ENCODE measurements at regions not wholly inside any gene's neighbourhood (a gene's known extent, or its start where the extent isn't known, plus 50 kb on each side); places are given as distances from the start of the nearest gene placed in this dataset.

- no peaks in the 10 kb centered on the region for H3K9me3 ChIP-seq (replicated peaks; ENCODE audit: insufficient read depth, low read length)
- no peak overlapping the region for H3K4me3 ChIP-seq (ENCODE audit: low read length)
- no peaks in the 10 kb centered on the region for H3K4me1 ChIP-seq (ENCODE audit: low read length)
- no peak overlapping the region for H3K4me2 ChIP-seq (ENCODE audit: low read depth, low read length)
- no peak for TF ChIP-seq EZH2 (optimal IDR thresholded peaks at IDR 0.05; ENCODE audit: low read depth, low read length)
- no peak for TF ChIP-seq CTCF (IDR thresholded peaks at IDR 0.05; ENCODE audit: low read length)
- no peak for TF ChIP-seq EZH2phosphoT487 (IDR thresholded peaks at IDR 0.05; ENCODE audit: low read length)
- DNase-seq, result no peak
- no peaks in the 10 kb centered on the region for H4K20me1 ChIP-seq (ENCODE audit: insufficient read depth, low read length)
- no peaks in the 10 kb centered on the region for H3K27me3 ChIP-seq (replicated peaks; ENCODE audit: insufficient read depth, low read length)
- H3K27ac ChIP-seq (ENCODE audit: low read length), result no peak overlapping the region
- H3F3A ChIP-seq (ENCODE audit: insufficient read depth, low read length), result no peaks in the 10 kb centered on the region
- no peaks in the 10 kb centered on the region for H3K9me2 ChIP-seq (replicated peaks; ENCODE audit: insufficient read depth, low read length)
- no peaks in the 10 kb centered on the region for H3K79me2 ChIP-seq (ENCODE audit: low read length)
- no peak overlapping the region for H3K9ac ChIP-seq (ENCODE audit: low read length)
- H2AFZ ChIP-seq (ENCODE audit: low read length), result no peak overlapping the region
- H3K36me3 ChIP-seq (replicated peaks; ENCODE audit: insufficient read depth, low read length), result no peaks in the 10 kb centered on the region
Measured at GRCh38 chr5:24215114-24215513, 429.7 kb downstream of the CDH10 start.

GRCh38 chr5:24222876-24223275 is 421.9 kb downstream of the CDH10 start:
- H3K27ac ChIP-seq (ENCODE audit: low read length), result no peak overlapping the region
- no peak overlapping the region for H3K9ac ChIP-seq (ENCODE audit: low read length)
- H3K4me2 ChIP-seq (ENCODE audit: low read depth, low read length), result no peak overlapping the region
- H3K27me3 ChIP-seq (replicated peaks; ENCODE audit: insufficient read depth, low read length), result no peaks in the 10 kb centered on the region
- TF ChIP-seq CTCF (IDR thresholded peaks at IDR 0.05; ENCODE audit: low read length) (no peak), EZH2phosphoT487 (IDR thresholded peaks at IDR 0.05; ENCODE audit: low read length) (no peak)
- no peak overlapping the region for H2AFZ ChIP-seq (ENCODE audit: low read length)
- peaks cover 15% of the 10 kb centered on the region for H3K4me1 ChIP-seq (ENCODE audit: low read length)
- no peaks in the 10 kb centered on the region for H4K20me1 ChIP-seq (ENCODE audit: insufficient read depth, low read length)
- H3K9me2 ChIP-seq (replicated peaks; ENCODE audit: insufficient read depth, low read length), result no peaks in the 10 kb centered on the region
- DNase-seq, result no peak
- no peaks in the 10 kb centered on the region for H3K9me3 ChIP-seq (replicated peaks; ENCODE audit: insufficient read depth, low read length)
- H3K4me3 ChIP-seq (ENCODE audit: low read length), result no peak overlapping the region
- H3F3A ChIP-seq (ENCODE audit: insufficient read depth, low read length), result peaks cover 6% of the 10 kb centered on the region
- H3K36me3 ChIP-seq (replicated peaks; ENCODE audit: insufficient read depth, low read length), result no peaks in the 10 kb centered on the region
- no peaks in the 10 kb centered on the region for H3K79me2 ChIP-seq (ENCODE audit: low read length)

GRCh38 chr5:24225051-24225450 is 419.7 kb downstream of the CDH10 start:
- no peak for TF ChIP-seq CTCF (IDR thresholded peaks at IDR 0.05; ENCODE audit: low read length)
- no peak for TF ChIP-seq EZH2 (optimal IDR thresholded peaks at IDR 0.05; ENCODE audit: low read depth, low read length)
- no peak for TF ChIP-seq EZH2phosphoT487 (IDR thresholded peaks at IDR 0.05; ENCODE audit: low read length)
- no peaks in the 10 kb centered on the region for H3K36me3 ChIP-seq (replicated peaks; ENCODE audit: insufficient read depth, low read length)
- H3K9me3 ChIP-seq (replicated peaks; ENCODE audit: insufficient read depth, low read length), result no peaks in the 10 kb centered on the region
- H3K27ac ChIP-seq (ENCODE audit: low read length), result no peak overlapping the region
- H3F3A ChIP-seq (ENCODE audit: insufficient read depth, low read length), result peaks cover 6% of the 10 kb centered on the region
- H3K79me2 ChIP-seq (ENCODE audit: low read length), result no peaks in the 10 kb centered on the region
- H3K4me2 ChIP-seq (ENCODE audit: low read depth, low read length), result no peak overlapping the region
- no peak overlapping the region for H3K9ac ChIP-seq (ENCODE audit: low read length)
- H2AFZ ChIP-seq (ENCODE audit: low read length), result no peak overlapping the region
- H3K4me1 ChIP-seq (ENCODE audit: low read length), result peaks cover 15% of the 10 kb centered on the region
- H4K20me1 ChIP-seq (ENCODE audit: insufficient read depth, low read length), result no peaks in the 10 kb centered on the region
- no peak for DNase-seq
- no peak overlapping the region for H3K4me3 ChIP-seq (ENCODE audit: low read length)
- no peaks in the 10 kb centered on the region for H3K9me2 ChIP-seq (replicated peaks; ENCODE audit: insufficient read depth, low read length)
- no peaks in the 10 kb centered on the region for H3K27me3 ChIP-seq (replicated peaks; ENCODE audit: insufficient read depth, low read length)

All from MM.1S (cell line).